Stimulated activated CD8-positive, alpha-beta memory T cell treated with anti-CD3 and anti-CD28 coated beads, Interleukin-15, amount 100 ng/mL, for 48 hours (primary cell): ENCODE measurements at regions not wholly inside any gene's neighbourhood (a gene's known extent, or its start where the extent isn't known, plus 50 kb on each side); places are given as distances from the start of the nearest gene placed in this dataset.
"Not testable (repeated sequence)": the region's sequence is repeated elsewhere in the genome, so short reads cannot be mapped to it uniquely, and the experiment has no call there.

ENCODE experiments used
- DNase-seq, 2 donors: peaks; one replicate each; pipeline ENCODE4 v3.0.0-alpha.2; 2020; ENCODE audit warnings: low read depth in 2 of 2

DNA sequence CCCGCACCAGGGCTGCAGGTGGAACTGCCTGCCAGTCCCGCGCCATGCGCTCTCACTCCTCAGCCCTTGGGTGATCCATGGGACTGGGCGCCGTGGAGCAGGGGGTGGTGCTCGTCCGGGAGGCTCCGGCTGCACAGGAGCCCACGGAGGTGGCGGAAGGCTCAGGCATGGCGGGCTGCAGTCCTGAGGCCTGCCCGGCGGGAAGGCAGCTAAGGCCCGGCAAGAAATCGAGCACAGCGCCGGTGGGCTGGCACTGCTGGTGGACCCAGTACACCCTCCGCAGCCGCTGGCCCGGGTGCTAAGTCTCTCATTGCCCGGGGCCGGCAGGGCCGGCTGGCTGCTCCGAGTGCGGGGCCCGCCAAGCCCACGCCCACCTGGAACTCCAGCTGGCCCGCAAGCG lies 976.0 kb downstream of the ADGRL2 start:
- DNase-seq = not testable (repeated sequence)

DNA sequence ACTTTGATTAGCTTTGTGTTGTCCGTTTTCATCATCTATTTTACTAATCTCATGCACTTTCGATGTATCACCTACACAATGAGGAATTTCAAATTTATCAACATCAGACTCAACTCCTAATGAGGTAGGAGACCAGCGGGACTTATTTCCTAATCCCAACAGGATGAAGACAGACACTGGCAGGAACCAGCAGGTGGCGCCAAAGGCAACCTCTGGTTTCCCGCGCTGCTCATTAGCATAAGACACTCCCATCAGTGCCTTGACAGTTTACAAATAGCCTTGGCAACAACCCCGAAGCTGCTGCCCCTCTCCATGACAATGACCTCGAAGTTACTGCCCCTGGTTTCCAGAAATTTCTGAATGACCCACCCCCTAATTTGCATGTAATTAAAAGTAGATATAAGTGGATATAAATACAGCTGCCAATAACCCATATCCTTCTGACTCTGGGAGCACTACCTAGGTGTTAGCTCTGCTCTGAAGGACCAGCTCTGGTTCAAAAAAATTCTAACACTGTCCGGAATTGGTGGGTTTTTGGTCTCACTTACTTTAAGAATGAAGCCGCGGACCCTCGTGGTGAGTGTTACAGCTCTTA lies 974.8 kb downstream of the ADGRL2 start:
- peak; percentile 1 to 8 for DNase-seq

DNA sequence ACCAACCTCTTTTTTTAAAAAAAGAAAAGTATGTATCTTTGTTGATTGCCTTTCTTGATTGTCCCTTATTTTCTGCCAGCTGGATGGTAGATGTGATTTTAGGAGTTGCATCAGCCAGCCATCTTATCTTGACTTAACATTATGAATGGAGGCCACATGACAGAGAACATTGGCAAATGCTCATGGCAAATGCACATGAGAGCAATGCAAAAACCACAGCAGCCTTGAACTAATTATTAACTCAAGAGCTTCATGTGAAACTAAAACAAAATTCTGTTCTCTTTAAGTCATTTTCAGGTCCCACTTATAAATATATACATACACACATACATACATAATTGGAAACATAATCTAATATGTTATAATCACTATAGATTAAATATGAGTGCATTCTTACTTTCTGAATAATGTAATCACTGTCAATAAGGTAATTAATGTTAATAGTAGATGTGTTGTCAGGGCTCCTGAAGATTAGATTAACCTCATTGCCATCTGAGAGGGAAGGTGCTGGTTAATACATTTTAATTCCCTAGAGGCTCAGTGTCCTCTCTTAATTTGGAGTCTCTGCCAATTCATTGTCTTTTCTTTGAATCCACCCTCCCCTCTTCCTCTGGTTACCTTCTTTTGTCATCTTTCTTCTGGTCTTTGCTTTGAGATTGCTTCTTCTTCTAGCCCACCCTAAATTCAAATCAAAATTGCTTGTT lies 962.2 kb downstream of the ADGRL2 start:
- DNase-seq = no peak

DNA sequence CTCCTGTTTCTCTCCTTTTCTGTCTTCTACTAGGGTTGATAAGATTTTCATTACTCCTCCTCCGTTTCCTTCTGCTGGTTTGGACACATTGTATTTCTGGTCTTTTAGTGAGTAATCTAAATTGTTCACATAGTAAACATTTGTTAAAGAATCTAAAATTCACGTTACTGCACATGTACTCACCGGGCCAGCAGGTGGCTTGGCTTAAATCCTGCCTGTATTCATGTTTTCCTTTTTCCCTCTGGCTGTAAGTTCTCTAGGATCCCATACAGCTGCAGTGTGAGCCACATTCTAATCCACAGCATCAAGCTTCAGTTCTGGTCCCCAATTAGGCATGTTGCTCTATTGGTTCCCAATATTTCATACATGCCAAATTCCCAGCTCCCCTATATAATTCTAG lies 958.3 kb downstream of the ADGRL2 start:
- no peak for DNase-seq

DNA sequence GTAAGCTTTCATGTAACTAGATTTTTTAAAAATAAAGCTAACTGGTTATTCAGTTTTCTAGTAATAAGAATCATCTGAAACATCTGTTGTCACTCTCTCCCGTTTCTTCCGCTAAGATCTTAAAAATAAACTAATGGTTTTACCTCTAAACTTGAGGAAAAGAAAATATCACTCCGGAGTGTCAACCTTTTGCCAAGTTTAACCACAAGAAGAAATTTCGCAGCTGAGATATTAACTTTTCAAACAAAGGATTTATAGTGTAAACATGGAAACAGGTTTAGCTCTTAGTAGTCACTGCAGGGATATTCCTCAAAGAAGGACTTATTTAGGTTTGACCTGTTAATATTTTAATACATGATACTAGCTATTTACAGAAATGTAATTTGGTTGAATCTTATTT lies 954.9 kb downstream of the ADGRL2 start:
- no peak for DNase-seq

DNA sequence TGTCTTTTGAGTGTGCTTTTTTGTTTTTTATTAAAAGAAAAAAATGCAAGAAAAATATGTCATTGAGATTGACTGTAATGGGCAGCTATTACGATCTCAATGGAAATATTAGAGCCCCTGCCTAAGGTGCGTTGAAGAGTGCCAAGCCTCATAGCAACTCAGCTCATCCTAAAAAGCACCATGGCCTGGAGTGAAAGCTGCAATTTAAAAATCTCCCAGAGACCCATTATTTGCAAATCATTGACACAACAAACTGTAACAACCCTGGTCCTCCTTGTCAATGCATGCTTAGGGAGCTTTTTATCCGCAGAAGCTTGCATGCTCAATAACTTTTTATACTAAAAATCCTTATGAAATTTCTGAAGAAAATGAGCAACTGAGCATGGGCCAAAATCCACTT lies 954.5 kb downstream of the ADGRL2 start:
- no peak for DNase-seq

DNA sequence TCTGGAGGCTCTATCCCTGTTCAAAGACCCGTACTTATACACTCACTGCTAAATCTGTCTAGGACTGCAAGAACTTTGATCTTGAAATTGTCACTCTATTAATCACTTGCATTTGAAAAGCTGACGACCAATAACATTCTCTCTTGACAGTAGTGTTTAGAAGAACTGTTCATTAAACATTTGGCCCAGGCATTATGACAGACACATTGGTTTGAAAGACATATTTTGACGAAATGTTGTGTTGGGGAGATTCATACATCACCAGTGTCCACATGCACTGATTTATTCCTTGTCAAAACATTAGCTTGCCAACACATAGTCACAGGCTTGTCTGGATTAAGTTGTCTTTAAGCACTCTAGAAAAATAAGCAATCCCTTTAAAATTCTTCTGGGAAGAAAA lies 951.3 kb downstream of the ADGRL2 start:
- no peak for DNase-seq

DNA sequence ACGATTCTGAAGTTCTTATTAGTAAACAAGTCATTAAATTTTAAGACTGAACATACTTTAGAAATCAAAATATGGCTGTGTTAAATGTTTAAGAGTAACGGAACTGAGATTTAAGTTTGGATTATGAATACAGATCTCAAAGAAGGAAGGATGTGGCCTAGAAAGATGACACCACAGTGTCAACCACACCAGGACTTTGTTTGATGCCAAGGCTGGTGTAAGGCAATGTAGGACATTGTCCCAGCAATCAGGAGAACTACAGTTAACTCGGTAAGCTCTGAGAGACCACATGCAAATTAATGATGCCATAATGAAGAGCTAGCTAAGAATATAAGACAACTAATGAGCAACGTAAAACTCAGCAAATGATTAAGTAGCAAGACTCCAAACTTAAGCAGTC lies 932.9 kb downstream of the ADGRL2 start:
- DNase-seq = no peak

DNA sequence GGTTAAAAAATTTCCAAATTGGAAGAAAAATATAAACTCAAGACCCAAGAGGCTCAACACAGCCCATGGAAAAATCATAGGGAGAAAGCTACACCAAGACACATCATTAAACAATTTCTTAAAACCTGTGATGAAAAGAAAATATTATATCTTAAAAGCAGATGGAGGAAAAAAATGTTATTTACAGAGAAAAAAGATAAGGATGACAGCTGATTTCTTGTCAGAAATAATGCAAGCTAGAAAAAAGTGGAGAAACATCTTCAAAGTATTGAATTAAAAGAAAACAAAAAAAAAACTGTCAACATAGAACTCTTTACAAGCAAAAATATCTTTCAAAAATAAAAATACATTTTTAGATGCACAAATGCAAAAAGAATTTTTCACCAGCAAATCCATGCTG lies 930.5 kb downstream of the ADGRL2 start:
- DNase-seq = no peak

DNA sequence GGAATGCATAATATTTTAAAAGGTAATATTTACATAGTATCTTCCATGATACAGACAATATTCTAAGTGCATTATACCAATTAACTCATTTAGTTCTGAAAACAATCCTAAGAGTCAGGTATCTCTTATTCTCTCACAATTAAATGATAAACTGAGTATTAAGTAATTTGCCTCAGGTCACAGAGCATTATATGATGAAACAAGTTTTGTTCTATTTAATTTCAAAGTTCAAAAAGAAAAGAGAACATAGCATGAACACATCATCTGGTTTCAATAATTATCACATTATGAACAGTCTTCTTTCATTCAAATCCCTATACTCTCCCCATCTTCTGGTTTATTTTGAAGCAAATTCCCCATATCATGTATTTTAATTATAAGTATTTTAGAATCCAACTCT lies 927.5 kb downstream of the ADGRL2 start:
- DNase-seq = no peak

DNA sequence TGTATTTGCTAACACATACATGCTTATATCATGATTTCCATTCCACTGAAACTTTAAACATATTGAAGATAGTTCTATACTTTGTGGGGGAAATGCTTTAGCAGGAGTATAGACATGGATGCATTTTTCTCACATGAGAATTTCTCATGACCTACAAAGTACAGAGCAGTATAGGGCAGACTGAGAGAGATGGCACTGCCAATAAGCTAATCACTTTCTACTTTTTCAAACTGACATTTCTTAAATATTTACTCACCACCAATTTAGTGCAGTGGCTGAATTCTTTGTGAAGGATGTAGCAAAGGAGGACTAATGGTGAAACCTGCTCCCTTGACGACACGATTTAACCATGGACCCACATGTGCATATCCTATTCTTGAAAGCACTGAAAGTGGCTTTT lies 923.5 kb downstream of the ADGRL2 start:
- DNase-seq = no peak

DNA sequence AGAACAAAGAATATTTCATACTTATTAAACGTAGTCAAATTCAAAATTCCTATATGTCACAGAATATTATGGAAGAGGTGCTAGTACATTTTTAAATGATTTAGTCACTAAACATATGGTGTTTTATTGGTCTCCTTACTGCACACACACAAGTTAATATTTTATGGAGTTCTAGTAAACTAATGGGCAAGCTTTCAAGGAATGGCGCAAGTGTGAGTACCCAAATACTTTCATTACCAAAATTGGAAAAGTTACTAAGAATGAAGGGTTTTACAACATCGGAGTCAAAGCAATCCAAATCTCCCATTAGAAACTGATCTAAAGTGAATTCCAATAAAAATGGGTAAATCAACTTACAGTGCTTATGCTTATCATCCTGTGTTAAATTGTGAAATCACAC lies 921.9 kb downstream of the ADGRL2 start:
- no peak for DNase-seq

DNA sequence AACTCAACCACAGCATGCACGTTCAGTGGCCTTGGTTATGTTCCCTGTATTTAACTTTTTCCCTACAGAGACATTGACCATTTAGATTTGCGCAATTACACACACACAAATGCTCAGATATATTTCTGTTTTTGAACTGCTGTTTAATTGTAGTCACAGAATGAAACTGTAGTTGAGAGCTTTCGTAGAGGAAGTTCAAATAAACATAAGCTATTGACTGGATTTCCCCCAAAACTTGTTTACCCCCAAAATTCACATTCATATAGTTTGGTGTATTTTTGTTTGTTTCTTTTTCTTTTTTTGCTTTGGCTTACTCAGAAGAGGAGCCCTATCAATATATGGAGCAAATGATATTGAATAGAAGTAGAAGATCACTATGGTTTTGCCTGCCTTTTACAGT lies 921.0 kb downstream of the ADGRL2 start:
- no peak for DNase-seq

DNA sequence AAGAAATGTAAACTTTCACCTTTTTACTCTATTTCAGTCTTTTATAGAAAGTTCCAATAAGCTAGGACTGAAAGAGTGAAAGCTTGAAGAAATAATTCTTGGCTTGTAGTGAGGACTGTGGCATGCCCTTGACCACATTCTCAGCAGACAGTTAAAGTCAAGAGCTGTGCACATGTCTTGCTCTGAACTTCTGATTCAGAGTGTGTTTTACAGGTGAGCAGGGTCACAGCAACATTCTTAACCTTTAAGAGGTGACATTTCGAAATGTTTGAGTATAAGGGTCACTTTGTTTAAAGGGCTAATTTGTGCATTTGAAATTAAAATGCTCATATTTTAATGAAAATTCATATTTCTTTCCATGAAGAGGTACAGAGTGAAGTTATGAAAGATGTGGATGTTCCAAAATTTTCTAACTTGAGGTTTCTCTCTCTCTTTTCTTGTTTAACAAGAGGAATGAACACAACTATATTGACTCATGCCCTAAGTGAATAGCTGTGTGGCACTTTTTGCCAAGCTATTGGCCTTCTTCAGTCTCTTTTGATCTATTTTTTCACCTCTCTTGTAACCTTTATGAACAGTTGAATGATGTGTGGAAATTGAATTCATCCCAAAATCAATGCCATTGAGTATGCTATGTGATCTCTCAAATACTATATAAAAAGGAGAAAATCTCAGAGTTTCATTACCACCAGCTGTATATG lies 918.1 kb downstream of the ADGRL2 start:
- DNase-seq = no peak

DNA sequence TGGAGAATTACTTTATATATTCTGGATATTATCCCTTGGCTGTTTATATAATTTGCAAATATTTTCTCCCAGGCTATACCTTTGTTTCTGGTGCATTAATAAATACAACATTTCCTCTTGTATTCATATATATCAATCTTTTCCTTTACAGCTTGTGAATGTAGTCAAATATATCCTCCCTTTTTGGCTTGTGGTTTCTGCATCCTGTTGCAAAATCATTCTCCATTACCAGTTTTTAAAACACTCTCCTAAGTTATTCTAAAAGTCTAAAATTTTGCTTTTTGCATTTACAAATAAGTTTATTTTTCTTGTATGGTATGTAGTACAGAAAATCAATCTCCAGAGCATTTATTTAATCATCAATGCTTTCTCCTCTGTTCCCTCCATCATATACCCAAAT lies 909.4 kb downstream of the ADGRL2 start:
- DNase-seq = no peak

DNA sequence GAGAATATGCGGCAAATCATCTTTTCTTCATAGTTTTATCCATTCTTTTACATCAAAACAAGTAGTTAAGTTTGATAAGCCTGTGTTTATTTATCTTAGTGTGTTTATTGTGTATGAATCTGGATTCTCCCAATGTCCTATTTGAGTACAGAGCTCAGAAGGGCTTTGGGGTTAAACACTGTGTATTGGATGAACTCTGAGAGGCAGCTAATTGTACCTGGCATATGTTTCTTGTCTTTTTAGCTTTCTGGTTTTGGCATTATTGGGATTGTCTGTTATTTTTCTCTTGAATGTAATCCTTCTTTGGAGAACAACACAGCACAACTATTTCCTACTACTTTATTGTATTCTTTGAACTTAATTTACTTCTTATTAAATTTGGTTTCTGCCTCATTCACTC lies 906.9 kb downstream of the ADGRL2 start:
- DNase-seq = no peak

DNA sequence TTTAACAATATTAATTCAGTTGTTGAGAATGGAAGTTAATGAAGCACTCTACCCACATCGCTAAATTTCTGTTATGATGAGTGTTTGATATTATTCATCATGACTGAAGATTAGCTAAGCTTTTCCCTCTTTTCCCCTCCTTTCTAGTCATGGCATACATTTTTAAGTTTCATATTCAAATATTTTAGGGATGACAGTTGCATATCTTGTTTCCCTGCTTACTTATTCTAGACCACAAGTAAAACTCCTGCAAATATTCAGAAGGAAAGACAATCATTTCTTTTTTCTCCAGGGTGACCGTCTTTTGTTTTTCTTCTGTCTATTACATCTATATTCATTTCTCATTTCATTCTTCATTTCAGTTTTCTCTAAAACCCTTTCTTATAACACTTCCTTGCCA lies 906.0 kb downstream of the ADGRL2 start:
- no peak for DNase-seq

DNA sequence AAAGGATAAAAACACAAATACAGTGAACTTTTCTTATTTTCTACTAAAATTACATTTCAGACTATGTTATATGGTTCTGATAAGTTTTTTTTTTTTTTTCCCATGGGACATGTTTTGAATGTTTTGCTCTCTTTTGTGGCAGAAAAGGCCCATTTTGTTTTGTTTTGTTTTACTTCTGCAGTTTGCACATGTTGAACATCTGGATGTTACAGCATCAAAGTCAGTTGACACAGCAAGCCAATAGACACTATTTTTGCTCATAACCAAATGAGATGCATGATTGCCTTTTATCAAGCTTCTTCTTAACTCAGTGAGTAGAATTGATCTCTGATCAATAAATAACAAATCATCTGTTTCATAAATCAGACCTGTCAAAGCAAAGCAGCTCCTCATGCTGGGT lies 904.2 kb downstream of the ADGRL2 start:
- DNase-seq = no peak

DNA sequence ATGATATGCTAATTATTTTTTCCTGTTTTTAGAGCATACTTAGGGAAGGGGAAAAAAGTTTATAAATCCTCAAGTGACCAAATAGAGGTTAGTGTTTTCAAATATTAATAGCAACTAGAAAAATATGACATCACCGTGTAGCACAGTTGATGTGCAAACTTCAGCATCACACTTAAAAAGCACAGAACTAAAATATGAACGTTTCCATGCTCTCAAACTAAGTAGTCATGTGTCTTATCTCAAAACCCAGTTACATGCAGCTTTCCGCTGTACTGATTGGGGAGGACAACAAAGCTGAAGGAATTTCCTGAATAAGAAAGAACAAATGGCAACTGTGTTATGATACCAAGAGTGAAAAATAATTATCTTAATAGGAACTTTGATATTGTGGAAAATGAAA lies 903.7 kb downstream of the ADGRL2 start:
- DNase-seq = no peak

DNA sequence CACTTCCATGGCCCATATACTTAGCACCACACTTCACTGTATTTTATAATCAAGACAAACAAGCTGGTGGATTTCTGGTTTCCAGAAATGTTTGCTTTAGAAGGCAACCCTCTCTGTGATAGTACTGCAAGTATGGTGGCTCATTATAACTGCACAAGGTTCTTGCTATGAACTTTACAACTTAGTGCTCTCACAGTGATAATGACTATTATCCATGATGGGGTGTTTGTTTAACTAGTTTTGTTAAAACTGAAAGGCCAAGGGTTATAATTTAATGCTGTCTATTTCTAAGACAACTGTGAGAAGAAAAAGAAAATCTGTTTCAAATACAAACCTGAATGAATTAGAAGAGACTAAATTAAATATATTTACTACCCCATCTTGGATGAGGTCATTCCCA lies 903.2 kb downstream of the ADGRL2 start:
- no peak for DNase-seq

DNA sequence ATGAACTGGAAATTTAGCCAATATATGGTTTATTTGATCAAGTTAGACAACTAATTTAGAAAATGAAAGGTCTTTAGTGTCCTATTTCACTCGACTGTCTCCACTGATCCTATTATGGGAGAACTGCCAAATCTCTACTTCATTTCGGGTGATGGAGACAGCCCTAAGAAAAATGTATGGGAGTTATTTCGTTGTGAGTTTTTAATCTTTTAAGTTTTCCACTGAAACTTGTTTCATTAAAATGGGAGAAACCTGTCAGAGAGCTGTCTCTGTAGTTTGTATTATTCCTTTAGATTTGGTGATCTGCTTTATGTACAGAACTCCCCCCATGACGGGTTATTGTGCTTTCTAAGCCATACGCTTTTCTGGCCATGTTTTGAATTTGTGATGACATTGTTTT lies 899.7 kb downstream of the ADGRL2 start:
- no peak for DNase-seq

DNA sequence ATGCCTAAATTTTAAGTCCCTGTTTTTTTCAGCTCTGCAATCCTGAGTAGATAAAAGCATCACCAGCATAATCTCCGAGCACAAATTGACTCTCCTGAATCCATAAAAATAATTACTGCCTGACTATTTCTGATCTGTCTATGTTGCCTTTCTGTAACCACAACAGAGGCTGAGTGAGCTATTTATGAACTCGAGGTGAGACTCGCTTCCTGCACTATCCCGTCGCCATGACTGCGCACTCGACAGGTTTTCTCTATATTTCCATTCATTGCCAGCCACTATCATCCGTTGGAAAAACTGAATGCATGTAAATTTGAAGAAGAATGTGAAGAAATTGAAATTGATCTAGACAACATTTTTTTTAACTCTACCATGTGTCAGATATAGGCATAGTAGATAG lies 897.2 kb downstream of the ADGRL2 start:
- no peak for DNase-seq

DNA sequence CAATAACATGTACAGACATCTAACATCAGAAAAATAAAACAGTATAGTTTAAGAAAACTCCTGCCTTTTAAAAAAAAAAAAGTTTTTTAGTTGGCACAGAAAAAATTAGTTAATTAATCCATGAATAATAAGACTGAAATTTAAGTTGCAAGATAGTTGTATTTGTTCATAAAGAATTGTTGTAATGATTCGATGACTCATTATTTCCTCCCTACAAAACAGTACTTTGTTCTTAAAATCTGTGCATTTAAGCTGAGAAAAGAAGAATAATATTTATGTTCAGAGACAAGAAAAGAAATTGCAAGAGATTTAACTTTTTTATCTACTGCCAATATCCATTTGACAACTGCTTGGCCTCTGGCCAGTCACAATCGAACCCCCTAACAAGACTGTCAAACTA lies 894.7 kb downstream of the ADGRL2 start:
- DNase-seq = no peak
